ENCODE measurements at regions not wholly inside any gene's neighbourhood (a gene's known extent, or its start where the extent isn't known, plus 50 kb on each side); places are given as distances from the start of the nearest gene placed in this dataset.
"Not testable (repeated sequence)": the region's sequence is repeated elsewhere in the genome, so short reads cannot be mapped to it uniquely, and the experiment has no call there.

DNA sequence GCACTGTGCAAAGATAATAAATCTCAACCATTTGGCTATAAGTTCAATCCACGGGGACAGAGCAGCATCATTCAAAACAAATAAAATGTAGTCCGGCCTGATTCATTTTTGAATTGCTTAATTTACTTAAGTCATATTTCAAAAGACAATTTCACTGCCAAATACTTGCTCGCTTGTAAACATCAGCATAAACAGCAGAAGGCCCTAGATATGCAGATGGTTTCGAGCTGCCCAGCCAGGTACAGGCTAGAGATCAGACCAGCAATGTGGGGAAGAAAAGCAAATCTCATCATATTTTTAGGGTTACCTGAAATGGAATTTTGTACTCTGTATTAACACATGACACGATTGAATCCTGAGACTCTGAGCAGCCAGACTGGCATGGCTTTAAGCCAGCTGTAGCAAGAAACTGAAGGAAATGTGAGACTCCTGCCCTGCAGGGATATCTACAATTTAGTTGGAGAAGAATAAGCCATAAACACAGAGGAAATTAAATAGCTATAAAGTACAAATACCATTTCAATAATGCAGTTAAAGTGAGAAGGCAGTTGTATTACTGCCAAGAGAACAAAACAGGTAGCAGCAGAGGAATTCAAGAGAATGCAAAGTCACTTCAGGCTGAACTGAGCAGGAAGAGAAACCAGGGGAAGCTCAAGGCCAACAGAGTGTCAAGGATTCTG, 440.3 kb downstream of the ETS1 start:
- Histone ChIP-seq H3K36me3 (ENCODE audit: control insufficient read depth in 2 of 2, insufficient read depth in 2 of 2, low read length in 1 of 2) (no peaks in the 10 kb centered on the region), H3K4me3 (no peak overlapping the region), H3K27ac (ENCODE audit: control insufficient read depth, insufficient read depth) (no peak overlapping the region), H3K27me3 (replicated peaks in 1 of 2; ENCODE audit: control insufficient read depth in 2 of 2, insufficient read depth in 2 of 2, low read length in 1 of 2) (peaks cover 0 to 2% of the 10 kb centered on the region in 2 experiments; a peak in 2 of 4 replicates), H3K79me2 (ENCODE audit: control insufficient read depth, insufficient read depth, low read length) (no peaks in the 10 kb centered on the region), H3K4me2 (ENCODE audit: control insufficient read depth, insufficient read depth) (no peak overlapping the region), H3K4me1 (ENCODE audit: control insufficient read depth, insufficient read depth, low read length) (no peaks in the 10 kb centered on the region), H3K9me3 (replicated peaks; ENCODE audit: control insufficient read depth, insufficient read depth, low read length) (no peaks in the 10 kb centered on the region), H3K9ac (ENCODE audit: control insufficient read depth, insufficient read depth, low read length) (no peak overlapping the region), H2AFZ (ENCODE audit: control insufficient read depth, low read depth, low read length) (no peak overlapping the region), H4K20me1 (ENCODE audit: control insufficient read depth, insufficient read depth) (no peaks in the 10 kb centered on the region)
- DNase-seq (ENCODE audit: low read depth, low spot score) (no peak), ATAC-seq (no peak), FAIRE-seq (no peak)
- in situ Hi-C loops (cut with MboI), result no loop called here
- POLR2A ChIA-PET, result no interaction called here
- intact Hi-C loops (cut with micrococcal nuclease; ENCODE audit: unreplicated experiment), result no loop called here
- SMC1A ChIA-PET (ENCODE audit: uncharacterized antibody, unreplicated experiment), result interaction anchor here (0.8 to 1.4 kb wide), 2 partner anchors 9 to 10 kb away, joined by 3 to 8 read pairs; no protein-coding TSS in a partner anchor
- TF ChIP-seq ZBED1 (IDR thresholded peaks at IDR 0.05; ENCODE audit: borderline replicate concordance), result no peak
- 11% methylated on average over 5 of the region's 5 CpGs for WGBS (ENCODE audit: insufficient coverage, insufficient replicate concordance, low lambda C conversion rate, missing lambda C conversion rate)
- no TSS peak for BruUV-seq (replicated peaks)
- CTCF ChIA-PET, result interaction anchor here (1.1 to 2.4 kb wide), 2 partner anchors 11 to 12 kb away, joined by 3 to 15 read pairs; no protein-coding TSS in a partner anchor
- RAD21 ChIA-PET (ENCODE audit: unreplicated experiment), result no interaction called here

DNA sequence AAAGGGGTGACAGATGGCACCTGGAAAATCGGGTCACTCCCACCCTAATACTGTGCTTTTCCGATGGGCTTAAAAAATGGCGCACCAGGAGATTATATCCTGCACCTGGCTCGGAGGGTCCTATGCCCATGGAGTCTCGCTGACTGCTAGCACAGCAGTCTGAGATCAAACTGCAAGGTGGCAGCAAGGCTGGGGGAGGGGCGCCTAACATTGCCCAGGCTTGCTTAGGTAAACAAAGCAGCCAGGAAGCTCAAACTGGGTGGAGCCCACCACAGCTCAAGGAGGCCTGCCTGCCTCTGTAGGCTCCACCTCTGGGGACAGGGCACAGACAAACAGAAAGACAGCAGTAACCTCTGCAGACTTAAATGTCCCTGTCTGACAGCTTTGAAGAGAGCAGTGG, 447.1 kb downstream of the ETS1 start:
- intact Hi-C loops (cut with micrococcal nuclease; ENCODE audit: unreplicated experiment); H3K79me2 ChIP-seq (ENCODE audit: control insufficient read depth, insufficient read depth, low read length); H4K20me1 ChIP-seq (ENCODE audit: control insufficient read depth, insufficient read depth); H3K27ac ChIP-seq (ENCODE audit: control insufficient read depth, insufficient read depth); SMC1A ChIA-PET (ENCODE audit: uncharacterized antibody, unreplicated experiment); H3K4me3 ChIP-seq; H3K4me2 ChIP-seq (ENCODE audit: control insufficient read depth, insufficient read depth); in situ Hi-C loops (cut with MboI); H3K36me3 ChIP-seq (ENCODE audit: control insufficient read depth in 2 of 2, insufficient read depth in 2 of 2, low read length in 1 of 2); H3K9ac ChIP-seq (ENCODE audit: control insufficient read depth, insufficient read depth, low read length); FAIRE-seq; BruUV-seq (replicated peaks); DNase-seq (ENCODE audit: low read depth, low spot score); ATAC-seq; H3K9me3 ChIP-seq (replicated peaks; ENCODE audit: control insufficient read depth, insufficient read depth, low read length); RAD21 ChIA-PET (ENCODE audit: unreplicated experiment); H3K4me1 ChIP-seq (ENCODE audit: control insufficient read depth, insufficient read depth, low read length); H3K27me3 ChIP-seq (replicated peaks in 1 of 2; ENCODE audit: control insufficient read depth in 2 of 2, insufficient read depth in 2 of 2, low read length in 1 of 2); H2AFZ ChIP-seq (ENCODE audit: control insufficient read depth, low read depth, low read length); POLR2A ChIA-PET: not testable (repeated sequence)
- 48% methylated on average over 3 of the region's 6 CpGs for WGBS (ENCODE audit: insufficient coverage, insufficient replicate concordance, low lambda C conversion rate, missing lambda C conversion rate)
- CTCF ChIA-PET, result interaction anchor here (1.0 kb wide), 1 partner anchor 17 kb away, joined by 3 read pairs; no protein-coding TSS in a partner anchor

Measured in GM12878 (cell line).